Heart left ventricle (tissue), 16 donors: ENCODE measurements at regions not wholly inside any gene's neighbourhood (a gene's known extent, or its start where the extent isn't known, plus 50 kb on each side); places are given as distances from the start of the nearest gene placed in this dataset.

Experiments used
- ATAC-seq, 4 donors: fragments of 200-7000 bp; cut with Tn5 transposase; one replicate each; pipeline ENCODE4 v1.9.1; 2020 to 2022; ENCODE audit warnings: moderate library complexity in 4 of 4, mild to moderate bottlenecking in 3 of 4, moderate number of reproducible peaks in 1 of 4
- DNase-seq, 5 donors: peaks; one replicate each; pipeline ENCODE4 v3.0.0-alpha.2; 2020
- H3K27ac ChIP-seq, 12 donors: fragments of 200-600 bp; sonication (generic) in 4 of 12; one replicate each; pipeline versions ENCODE4 v1.5.0 to v1.8.0; 2016 to 2022; ENCODE audit warnings: mild to moderate bottlenecking in 2 of 12
- H3K27me3 ChIP-seq, 9 donors: fragments of 200-600 bp; sonication (generic) in 2 of 9; one replicate each; pipeline versions ENCODE4 v1.5.1 to v1.8.0; 2016 to 2022; ENCODE audit warnings: mild to moderate bottlenecking in 3 of 9
- H3K36me3 ChIP-seq, 9 donors: fragments of 200-600 bp; sonication (generic) in 2 of 9; one replicate each; pipeline versions ENCODE4 v1.5.0 to v1.8.0; 2018 to 2022; ENCODE audit warnings: mild to moderate bottlenecking in 2 of 9
- H3K4me1 ChIP-seq, 12 donors: fragments of 200-600 bp; sonication (generic) in 4 of 12; one replicate each; pipeline versions ENCODE4 v1.5.0 to v1.8.0; 2016 to 2022; ENCODE audit warnings: mild to moderate bottlenecking in 3 of 12
- H3K4me3 ChIP-seq, 12 donors: fragments of 200-600 bp; sonication (generic) in 4 of 12; one replicate each; pipeline versions ENCODE4 v1.5.0 to v1.8.0; 2017 to 2022; ENCODE audit warnings: mild to moderate bottlenecking in 9 of 12, moderate library complexity in 4 of 12
- H3K9me3 ChIP-seq, 12 donors: fragments of 200-600 bp; sonication (generic) in 4 of 12; one replicate each; pipeline versions ENCODE4 v1.5.0 to v1.8.0; 2016 to 2022; ENCODE audit warnings: mild to moderate bottlenecking in 1 of 12
- POLR2A ChIP-seq, 2 donors: fragments of 450-650 bp; IDR thresholded peaks; one replicate each; pipeline ENCODE4 v1.6.1; 2017; ENCODE audit warnings: antibody characterized with exemption in 2 of 2, mild to moderate bottlenecking in 2 of 2, moderate library complexity in 2 of 2
- WGBS, 4 donors: extraction: QIAGEN DNeasy Blood & Tissue Kit in 2 of 4; methylation state at CpG; one replicate each; pipeline versions ENCODE4 v1.1.5 to v1.1.7; 2013 to 2018; 5-methylcytosine and 5-hydroxymethylcytosine counted together
- intact Hi-C, 10 donors: fragments of 100-400 bp; cut with DNase I; formaldehyde crosslinking; loops; one replicate each; pipeline versions ENCODE4 v1.11.1 to v1.14.2; 2022
- TF ChIP-seq, protein P1 (sequence below), 12 donors: fragments of 200-600 bp; sonication (generic) in 4 of 12; IDR thresholded peaks; one replicate each; pipeline versions ENCODE4 v1.5.0 to v1.8.0; 2018 to 2022; ENCODE audit warnings: antibody characterized with exemption in 12 of 12, mild to moderate bottlenecking in 5 of 12
- donor health status: ischemic (EF 13 %, LVEDD 7.1; RV severe dilation, severe dysfunction).
- donor health status: healthy with polysubstance abuse.
- donor health status: DM: no; HTN: yes; CAD: no.
- donor health status: DM: no; HTN: no; CAD: no.
- donor health status: ischemic (EF 25% LVEDD 6.9; RV normal size, moderate dysfunction).
- donor health status: ischemic (EF 25% LVEDD 5.7; RV mildly dilated, moderate dysfunction).
- donor health status: healthy.
- donor health status: DM: yes; HTN: yes; CAD: no.
- donor health status: ischemic (EF 35%, LVEDD 5.7; RV mildly dilated, moderate dysfunction).
- donor health status: nonischemic (EF 11% LVEDD 7.7; RV severe dilation, severe dysfunction).
- donor health status: DM: yes; HTN: yes; CAD: no.
- donor health status: PGD.
- donor health status: ischemic (EF 29% LVEDD 5.4; RV normal size, mild dysfunction).
- donor health status: nonischemic (EF 23%, LVEDD 6.1; RV moderate dilation, normal function).

GRCh38 chrX:44708470-44708869 lies 135.4 kb upstream of the DUSP21 start:
- Histone ChIP-seq H3K9me3 (no peaks in the 10 kb centered on the region), H3K27me3 (peaks cover 0 to 4% (median 0%) of the 10 kb centered on the region in 9 donors), H3K4me1 (no peaks in the 10 kb centered on the region), H3K27ac (no peak overlapping the region), H3K36me3 (no peaks in the 10 kb centered on the region), H3K4me3 (no peak overlapping the region)
- TF ChIP-seq, protein P1, sequence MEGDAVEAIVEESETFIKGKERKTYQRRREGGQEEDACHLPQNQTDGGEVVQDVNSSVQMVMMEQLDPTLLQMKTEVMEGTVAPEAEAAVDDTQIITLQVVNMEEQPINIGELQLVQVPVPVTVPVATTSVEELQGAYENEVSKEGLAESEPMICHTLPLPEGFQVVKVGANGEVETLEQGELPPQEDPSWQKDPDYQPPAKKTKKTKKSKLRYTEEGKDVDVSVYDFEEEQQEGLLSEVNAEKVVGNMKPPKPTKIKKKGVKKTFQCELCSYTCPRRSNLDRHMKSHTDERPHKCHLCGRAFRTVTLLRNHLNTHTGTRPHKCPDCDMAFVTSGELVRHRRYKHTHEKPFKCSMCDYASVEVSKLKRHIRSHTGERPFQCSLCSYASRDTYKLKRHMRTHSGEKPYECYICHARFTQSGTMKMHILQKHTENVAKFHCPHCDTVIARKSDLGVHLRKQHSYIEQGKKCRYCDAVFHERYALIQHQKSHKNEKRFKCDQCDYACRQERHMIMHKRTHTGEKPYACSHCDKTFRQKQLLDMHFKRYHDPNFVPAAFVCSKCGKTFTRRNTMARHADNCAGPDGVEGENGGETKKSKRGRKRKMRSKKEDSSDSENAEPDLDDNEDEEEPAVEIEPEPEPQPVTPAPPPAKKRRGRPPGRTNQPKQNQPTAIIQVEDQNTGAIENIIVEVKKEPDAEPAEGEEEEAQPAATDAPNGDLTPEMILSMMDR (IDR thresholded peaks at IDR 0.05): no peak
- TF ChIP-seq POLR2A (IDR thresholded peaks at IDR 0.05): no peak
- ATAC-seq: no peak
- DNase-seq: no peak
- intact Hi-C loops: no loop called here
- WGBS, 4 donors: 65 to 72% (median 68%) methylated on average over 5 of the region's 5 CpGs

- DNase-seq: no peak
- intact Hi-C loops: no loop called here
- no peak for TF ChIP-seq POLR2A (IDR thresholded peaks at IDR 0.05)
- TF ChIP-seq, protein P1 (IDR thresholded peaks at IDR 0.05): no peak
- 69 to 76% (median 73%) methylated on average over 8 of the region's 8 CpGs for WGBS, 4 donors
- Histone ChIP-seq H3K4me1 (no peaks in the 10 kb centered on the region), H3K36me3 (no peaks in the 10 kb centered on the region), H3K27ac (no peak overlapping the region), H3K4me3 (no peak overlapping the region), H3K27me3 (peaks cover 0 to 4% (median 0%) of the 10 kb centered on the region in 9 donors), H3K9me3 (no peaks in the 10 kb centered on the region)
- ATAC-seq: no peak
These were observed 137.8 kb upstream of the DUSP21 start for GRCh38 chrX:44705817-44706551.

DNA sequence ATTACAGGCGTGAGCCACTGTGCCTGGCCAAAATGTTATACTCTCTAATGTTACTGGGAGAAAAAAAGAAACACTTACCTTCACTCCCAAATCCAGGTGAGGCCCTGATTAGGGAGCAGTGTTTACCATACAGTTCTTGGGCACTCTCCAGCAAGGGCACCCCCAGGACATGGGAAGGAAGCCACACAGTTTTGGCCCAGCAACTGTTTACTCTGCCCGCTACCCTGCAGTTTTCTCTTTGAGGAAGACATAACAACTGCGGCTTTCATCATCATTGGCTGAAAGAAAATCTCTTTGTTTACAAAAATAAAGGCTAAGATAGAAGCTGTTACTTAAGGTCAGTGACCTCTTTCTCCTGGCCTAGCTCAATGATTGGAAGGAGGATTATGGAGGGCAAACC lies 145.5 kb upstream of the DUSP21 start:
- intact Hi-C loops: no loop called here
- H3K4me1 ChIP-seq: no peaks in the 10 kb centered on the region
- no peak for ATAC-seq
- H3K4me3 ChIP-seq: no peak overlapping the region
- H3K27ac ChIP-seq: no peak overlapping the region
- no peak for TF ChIP-seq POLR2A (IDR thresholded peaks at IDR 0.05)
- TF ChIP-seq, protein P1 (IDR thresholded peaks at IDR 0.05): no peak
- H3K27me3 ChIP-seq: no peaks in the 10 kb centered on the region
- H3K9me3 ChIP-seq: no peaks in the 10 kb centered on the region
- H3K36me3 ChIP-seq: no peaks in the 10 kb centered on the region
- DNase-seq: no peak
- WGBS, 4 donors: 88 to 94% (median 89%) methylated on average over 3 of the region's 3 CpGs

DNA sequence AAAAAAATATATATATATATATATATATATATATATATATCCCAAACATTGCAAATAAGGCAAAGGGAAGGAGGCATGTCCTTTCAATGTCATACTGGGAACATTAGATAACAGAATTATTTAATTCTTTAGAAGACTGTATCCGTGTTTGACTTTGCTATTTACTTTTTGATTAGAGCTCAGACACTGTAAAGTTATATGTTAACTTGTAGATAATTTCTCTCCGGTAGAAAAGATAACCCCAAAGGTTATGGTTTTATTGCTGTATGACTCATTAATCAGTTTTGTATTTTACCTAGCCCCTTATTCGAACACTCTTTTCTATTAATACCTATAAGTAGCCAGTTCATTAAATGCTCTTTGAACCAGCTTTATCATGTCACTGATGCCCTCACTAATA lies 150.6 kb upstream of the DUSP21 start:
- 47 to 68% (median 64%) methylated on average over 3 of the region's 3 CpGs for WGBS, 4 donors

More for the DNA sequence above, 150.6 kb upstream of the DUSP21 start:
- no peaks in the 10 kb centered on the region for H3K4me1 ChIP-seq
- intact Hi-C loops: no loop called here
- TF ChIP-seq POLR2A (IDR thresholded peaks at IDR 0.05): no peak
- TF ChIP-seq, protein P1 (IDR thresholded peaks at IDR 0.05): no peak
- H3K27ac ChIP-seq: no peak overlapping the region
- H3K9me3 ChIP-seq: no peaks in the 10 kb centered on the region
- no peak overlapping the region for H3K4me3 ChIP-seq
- no peaks in the 10 kb centered on the region for H3K27me3 ChIP-seq
- DNase-seq (no peak), ATAC-seq (no peak)
- H3K36me3 ChIP-seq: no peaks in the 10 kb centered on the region
